ENCODE measurements at regions not wholly inside any gene's neighbourhood (a gene's known extent, or its start where the extent isn't known, plus 50 kb on each side); places are given as distances from the start of the nearest gene placed in this dataset.

GRCh38 chr12:14240873-14241220 lies 124.6 kb upstream of the ATF7IP start:
- TF ChIP-seq CTCF (IDR thresholded peaks at IDR 0.05) = no peak

GRCh38 chr12:14243941-14244340 lies 121.5 kb upstream of the ATF7IP start:
- TF ChIP-seq CTCF (IDR thresholded peaks at IDR 0.05) = no peak

GRCh38 chr12:14244876-14245669 lies 120.4 kb upstream of the ATF7IP start:
- TF ChIP-seq CTCF (IDR thresholded peaks at IDR 0.05) = no peak

DNA sequence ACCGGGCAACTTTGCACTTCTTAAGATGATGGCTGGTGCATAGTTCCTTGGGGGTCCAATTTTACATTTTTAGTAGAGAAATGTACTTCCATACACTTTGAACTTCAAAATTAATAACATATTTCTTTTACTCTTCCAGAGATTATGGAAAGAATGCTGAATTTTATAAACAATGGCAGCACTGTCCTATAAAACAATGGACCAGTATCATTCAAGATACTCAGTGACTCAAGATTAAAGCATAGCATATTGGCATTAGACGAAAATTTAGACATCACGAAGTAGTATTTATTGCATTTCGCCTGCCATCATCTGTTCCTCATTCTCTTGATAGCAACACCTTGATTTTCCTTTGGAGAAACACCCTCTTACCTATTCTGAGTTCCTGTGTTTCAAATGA lies 118.3 kb upstream of the ATF7IP start:
- no peak for TF ChIP-seq CTCF (IDR thresholded peaks at IDR 0.05)

- TF ChIP-seq CTCF (IDR thresholded peaks at IDR 0.05) = no peak
Measured at GRCh38 chr12:14249368-14249767, 116.1 kb upstream of the ATF7IP start.

DNA sequence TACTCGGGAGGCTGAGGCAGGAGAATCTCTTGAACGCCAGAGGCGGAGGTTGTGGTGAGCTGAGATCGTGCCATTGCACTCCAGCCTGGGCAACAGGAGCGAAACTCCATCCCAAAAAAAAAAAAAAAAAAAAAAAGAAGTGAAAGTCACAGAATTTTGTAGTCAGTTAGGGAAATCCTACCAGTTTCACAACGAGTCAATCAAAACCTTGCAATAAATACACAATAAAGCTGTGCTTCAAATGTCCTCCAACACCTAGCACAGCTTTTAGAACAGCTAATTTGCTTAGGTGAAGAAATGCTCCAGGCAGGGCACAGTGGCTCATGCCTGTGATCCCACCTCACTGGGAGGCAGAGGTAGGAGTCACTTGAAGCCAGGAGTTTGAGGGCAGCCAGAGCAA lies 112.8 kb upstream of the ATF7IP start:
- TF ChIP-seq CTCF (IDR thresholded peaks at IDR 0.05) = no peak

DNA sequence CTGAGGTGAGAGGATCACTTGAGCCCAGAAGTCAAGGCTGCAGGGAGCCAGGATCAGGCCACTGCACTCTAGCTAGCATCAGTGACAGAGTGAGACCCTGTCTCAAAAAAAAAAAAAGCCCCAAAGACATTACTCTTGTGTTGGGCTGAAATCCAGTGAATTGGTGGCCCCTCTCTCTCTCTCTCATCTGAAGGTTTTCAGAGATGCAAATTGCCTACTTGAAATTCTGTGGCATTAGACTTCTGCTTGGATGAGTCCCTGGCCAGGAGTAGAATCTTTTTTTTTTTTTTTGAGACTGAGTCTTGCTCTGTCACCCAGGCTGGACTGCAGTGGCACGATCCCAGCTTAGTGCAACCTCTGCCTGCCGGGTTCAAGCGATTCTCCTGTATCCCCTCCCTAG lies 112.0 kb upstream of the ATF7IP start:
- TF ChIP-seq CTCF (IDR thresholded peaks at IDR 0.05) = no peak

- no peak for TF ChIP-seq CTCF (IDR thresholded peaks at IDR 0.05)
Measured at GRCh38 chr12:14254781-14255180, 110.7 kb upstream of the ATF7IP start.
